ENCODE measurements at regions not wholly inside any gene's neighbourhood (a gene's known extent, or its start where the extent isn't known, plus 50 kb on each side); places are given as distances from the start of the nearest gene placed in this dataset.

- Histone ChIP-seq H3K36me3 (ENCODE audit: control insufficient read depth, insufficient read depth, low read length) (no peaks in the 10 kb centered on the region), H3K4me1 (ENCODE audit: control insufficient read depth, insufficient read depth, low read length) (peaks cover 20% of the 10 kb centered on the region), H3K27ac (ENCODE audit: low read length) (no peak overlapping the region), H3K4me3 (ENCODE audit: low read length) (no peak overlapping the region), H3K9me3 (replicated peaks; ENCODE audit: control insufficient read depth, low read depth, low read length) (peaks cover 5% of the 10 kb centered on the region), H3K27me3 (ENCODE audit: control insufficient read depth, insufficient read depth, low read length) (no peaks in the 10 kb centered on the region)
- DNase-seq = no peak
- WGBS (ENCODE audit: insufficient coverage) = 60% methylated on average over 4 of the region's 10 CpGs
These were observed 341.0 kb upstream of the USP24 start for GRCh38 chr1:55555956-55556725.

GRCh38 chr1:55554611-55555010 is 339.4 kb upstream of the USP24 start:
- DNase-seq = no peak
- Histone ChIP-seq H3K9me3 (replicated peaks; ENCODE audit: control insufficient read depth, low read depth, low read length) (peaks cover 5% of the 10 kb centered on the region), H3K27me3 (ENCODE audit: control insufficient read depth, insufficient read depth, low read length) (no peaks in the 10 kb centered on the region), H3K4me1 (ENCODE audit: control insufficient read depth, insufficient read depth, low read length) (peaks cover 18% of the 10 kb centered on the region), H3K36me3 (ENCODE audit: control insufficient read depth, insufficient read depth, low read length) (no peaks in the 10 kb centered on the region), H3K4me3 (ENCODE audit: low read length) (no peak overlapping the region), H3K27ac (ENCODE audit: low read length) (no peak overlapping the region)
- 100% methylated on average over 1 of the region's 3 CpGs for WGBS (ENCODE audit: insufficient coverage)

- DNase-seq = no peak
- Histone ChIP-seq H3K9me3 (replicated peaks; ENCODE audit: control insufficient read depth, low read depth, low read length) (peaks cover 5% of the 10 kb centered on the region), H3K4me1 (ENCODE audit: control insufficient read depth, insufficient read depth, low read length) (peaks cover 12% of the 10 kb centered on the region), H3K36me3 (ENCODE audit: control insufficient read depth, insufficient read depth, low read length) (no peaks in the 10 kb centered on the region), H3K27me3 (ENCODE audit: control insufficient read depth, insufficient read depth, low read length) (no peaks in the 10 kb centered on the region), H3K27ac (ENCODE audit: low read length) (no peak overlapping the region), H3K4me3 (ENCODE audit: low read length) (no peak overlapping the region)
- WGBS (ENCODE audit: insufficient coverage) = no CpG with 5 or more reads among the region's 3 CpGs
These were observed 337.5 kb upstream of the USP24 start for GRCh38 chr1:55552636-55553035.

- H3K27me3 ChIP-seq (ENCODE audit: control insufficient read depth, insufficient read depth, low read length) = no peaks in the 10 kb centered on the region
- no peak overlapping the region for H3K4me3 ChIP-seq (ENCODE audit: low read length)
- H3K9me3 ChIP-seq (replicated peaks; ENCODE audit: control insufficient read depth, low read depth, low read length) = peaks cover under 1% of the 10 kb centered on the region
- WGBS (ENCODE audit: insufficient coverage) = no CpG with 5 or more reads among the region's 6 CpGs
- H3K27ac ChIP-seq (ENCODE audit: low read length) = peak overlapping the region; percentile 72
- peak; percentile 72 for DNase-seq
- H3K36me3 ChIP-seq (ENCODE audit: control insufficient read depth, insufficient read depth, low read length) = no peaks in the 10 kb centered on the region
- peaks cover 7% of the 10 kb centered on the region for H3K4me1 ChIP-seq (ENCODE audit: control insufficient read depth, insufficient read depth, low read length)
These were observed 332.2 kb upstream of the USP24 start for GRCh38 chr1:55547405-55547804.

GRCh38 chr1:55546553-55546952 is 331.4 kb upstream of the USP24 start:
- no peaks in the 10 kb centered on the region for H3K9me3 ChIP-seq (replicated peaks; ENCODE audit: control insufficient read depth, low read depth, low read length)
- H3K36me3 ChIP-seq (ENCODE audit: control insufficient read depth, insufficient read depth, low read length) = no peaks in the 10 kb centered on the region
- no peak overlapping the region for H3K27ac ChIP-seq (ENCODE audit: low read length)
- no peak overlapping the region for H3K4me3 ChIP-seq (ENCODE audit: low read length)
- peaks cover 7% of the 10 kb centered on the region for H3K4me1 ChIP-seq (ENCODE audit: control insufficient read depth, insufficient read depth, low read length)
- 75% methylated on average over 1 of the region's 1 CpG for WGBS (ENCODE audit: insufficient coverage)
- DNase-seq = no peak
- H3K27me3 ChIP-seq (ENCODE audit: control insufficient read depth, insufficient read depth, low read length) = no peaks in the 10 kb centered on the region

GRCh38 chr1:55544826-55545225 is 329.7 kb upstream of the USP24 start:
- DNase-seq = no peak
- H3K4me3 ChIP-seq (ENCODE audit: low read length) = no peak overlapping the region
- H3K27ac ChIP-seq (ENCODE audit: low read length) = no peak overlapping the region
- WGBS (ENCODE audit: insufficient coverage) = no CpG with 5 or more reads among the region's 3 CpGs
- H3K9me3 ChIP-seq (replicated peaks; ENCODE audit: control insufficient read depth, low read depth, low read length) = no peaks in the 10 kb centered on the region
- no peaks in the 10 kb centered on the region for H3K36me3 ChIP-seq (ENCODE audit: control insufficient read depth, insufficient read depth, low read length)
- peaks cover 7% of the 10 kb centered on the region for H3K4me1 ChIP-seq (ENCODE audit: control insufficient read depth, insufficient read depth, low read length)
- H3K27me3 ChIP-seq (ENCODE audit: control insufficient read depth, insufficient read depth, low read length) = no peaks in the 10 kb centered on the region

GRCh38 chr1:55542901-55543504 is 327.8 kb upstream of the USP24 start:
- H3K9me3 ChIP-seq (replicated peaks; ENCODE audit: control insufficient read depth, low read depth, low read length) = no peaks in the 10 kb centered on the region
- H3K36me3 ChIP-seq (ENCODE audit: control insufficient read depth, insufficient read depth, low read length) = no peaks in the 10 kb centered on the region

GRCh38 chr1:55541296-55541695 is 326.1 kb upstream of the USP24 start:
- no CpG with 5 or more reads among the region's 1 CpG for WGBS (ENCODE audit: insufficient coverage)
- no peak for DNase-seq
- Histone ChIP-seq H3K36me3 (ENCODE audit: control insufficient read depth, insufficient read depth, low read length) (no peaks in the 10 kb centered on the region), H3K4me1 (ENCODE audit: control insufficient read depth, insufficient read depth, low read length) (peaks cover under 1% of the 10 kb centered on the region), H3K4me3 (ENCODE audit: low read length) (no peak overlapping the region), H3K9me3 (replicated peaks; ENCODE audit: control insufficient read depth, low read depth, low read length) (no peaks in the 10 kb centered on the region), H3K27me3 (ENCODE audit: control insufficient read depth, insufficient read depth, low read length) (no peaks in the 10 kb centered on the region), H3K27ac (ENCODE audit: low read length) (no peak overlapping the region)

More at GRCh38 chr1:55542901-55543504, 327.8 kb upstream of the USP24 start:
- no peak overlapping the region for H3K4me3 ChIP-seq (ENCODE audit: low read length)
- DNase-seq = no peak
- H3K4me1 ChIP-seq (ENCODE audit: control insufficient read depth, insufficient read depth, low read length) = peaks cover 7% of the 10 kb centered on the region
- H3K27me3 ChIP-seq (ENCODE audit: control insufficient read depth, insufficient read depth, low read length) = no peaks in the 10 kb centered on the region
- H3K27ac ChIP-seq (ENCODE audit: low read length) = no peak overlapping the region

- H3K27ac ChIP-seq (ENCODE audit: low read length) = no peak overlapping the region
- peaks cover 2% of the 10 kb centered on the region for H3K4me1 ChIP-seq (ENCODE audit: control insufficient read depth, insufficient read depth, low read length)
- no peak overlapping the region for H3K4me3 ChIP-seq (ENCODE audit: low read length)
- no peaks in the 10 kb centered on the region for H3K9me3 ChIP-seq (replicated peaks; ENCODE audit: control insufficient read depth, low read depth, low read length)
- no peaks in the 10 kb centered on the region for H3K36me3 ChIP-seq (ENCODE audit: control insufficient read depth, insufficient read depth, low read length)
- 82% methylated on average over 4 of the region's 5 CpGs for WGBS (ENCODE audit: insufficient coverage)
- H3K27me3 ChIP-seq (ENCODE audit: control insufficient read depth, insufficient read depth, low read length) = no peaks in the 10 kb centered on the region
- no peak for DNase-seq
These were observed 324.7 kb upstream of the USP24 start for GRCh38 chr1:55539652-55540512.

- Histone ChIP-seq H3K4me1 (ENCODE audit: control insufficient read depth, insufficient read depth, low read length) (peaks cover 2% of the 10 kb centered on the region), H3K27ac (ENCODE audit: low read length) (no peak overlapping the region), H3K9me3 (replicated peaks; ENCODE audit: control insufficient read depth, low read depth, low read length) (no peaks in the 10 kb centered on the region), H3K36me3 (ENCODE audit: control insufficient read depth, insufficient read depth, low read length) (no peaks in the 10 kb centered on the region), H3K4me3 (ENCODE audit: low read length) (no peak overlapping the region), H3K27me3 (ENCODE audit: control insufficient read depth, insufficient read depth, low read length) (no peaks in the 10 kb centered on the region)
- DNase-seq = no peak
- WGBS (ENCODE audit: insufficient coverage) = no CpG with 5 or more reads among the region's 2 CpGs
These were observed 323.3 kb upstream of the USP24 start for GRCh38 chr1:55538428-55538827.
